OCI-LY1 (cell line): ENCODE measurements at regions not wholly inside any gene's neighbourhood (a gene's known extent, or its start where the extent isn't known, plus 50 kb on each side); places are given as distances from the start of the nearest gene placed in this dataset.

ENCODE experiments used
- H2AFZ ChIP-seq: fragments of 200-600 bp; sonication (generic), shearing (Covaris generic); 2 replicates; pipeline ENCODE4 v1.6.0; 2014; ENCODE audit warnings: antibody characterized with exemption, mild to moderate bottlenecking, low read length
- H3F3A ChIP-seq: fragments of 200-600 bp; sonication (generic), shearing (Covaris generic); 2 replicates; pipeline ENCODE4 v1.6.0; 2014; ENCODE audit warnings: mild to moderate bottlenecking, antibody characterized with exemption, low read length, moderate library complexity; ENCODE audit not compliant: insufficient read depth
- H3K27ac ChIP-seq: fragments of 200-600 bp; sonication (generic); 2 replicates; pipeline ENCODE4 v1.5.1; 2014; ENCODE audit warnings: low read length, mixed run types, mild to moderate bottlenecking, low read depth; ENCODE audit not compliant: poor library complexity, severe bottlenecking
- H3K27me3 ChIP-seq: fragments of 200-600 bp; sonication (generic); 2 replicates; pipeline ENCODE4 v1.6.0; 2014; ENCODE audit warnings: antibody characterized with exemption, mild to moderate bottlenecking, low read length, moderate library complexity; ENCODE audit not compliant: insufficient read depth
- H3K36me3 ChIP-seq: fragments of 200-600 bp; sonication (generic); 2 replicates; pipeline ENCODE4 v1.6.1; 2014; ENCODE audit warnings: mild to moderate bottlenecking, antibody characterized with exemption, low read length, moderate library complexity, mixed read lengths; ENCODE audit not compliant: insufficient read depth
- H3K4me1 ChIP-seq: fragments of 200-600 bp; sonication (generic); 2 replicates; pipeline ENCODE4 v1.5.1; 2014; ENCODE audit warnings: mild to moderate bottlenecking, low read length, moderate library complexity; ENCODE audit not compliant: insufficient read depth, severe bottlenecking
- H3K4me2 ChIP-seq: fragments of 200-600 bp; sonication (generic), shearing (Covaris generic); 2 replicates; pipeline ENCODE4 v1.6.1; 2014; ENCODE audit warnings: low read length
- H3K4me3 ChIP-seq: fragments of 200-600 bp; sonication (generic); 2 replicates; pipeline ENCODE4 v1.5.1; 2014; ENCODE audit warnings: low read length, low read depth, mild to moderate bottlenecking, mixed read lengths; ENCODE audit not compliant: poor library complexity, severe bottlenecking
- H3K79me2 ChIP-seq: fragments of 200-600 bp; shearing (Covaris generic); 2 replicates; pipeline ENCODE4 v1.6.1; 2016; ENCODE audit warnings: mixed run types, low read length, mixed read lengths; ENCODE audit not compliant: insufficient read depth
- H3K9ac ChIP-seq: fragments of 200-600 bp; sonication (generic), shearing (Covaris generic); 2 replicates; pipeline ENCODE4 v1.6.1; 2014; ENCODE audit warnings: mild to moderate bottlenecking, low read length, mixed read lengths
- H3K9me2 ChIP-seq: fragments of 200-600 bp; sonication (generic), shearing (Covaris generic); 2 replicates; pipeline ENCODE4 v1.6.1; 2014; ENCODE audit warnings: low read depth, mild to moderate bottlenecking, low read length, mixed read lengths
- H3K9me3 ChIP-seq: fragments of 200-600 bp; shearing (Covaris generic); 2 replicates; pipeline ENCODE4 v1.6.1; 2014; ENCODE audit warnings: low read length, mixed read lengths
- H4K20me1 ChIP-seq: fragments of 200-600 bp; sonication (generic), shearing (Covaris generic); 2 replicates; pipeline ENCODE4 v1.6.0; 2016; ENCODE audit warnings: mild to moderate bottlenecking, low read length; ENCODE audit not compliant: insufficient read depth
- CTCF ChIP-seq: fragments of 200-600 bp; sonication (generic), shearing (Covaris generic); IDR thresholded peaks from 2 replicates; pipeline ENCODE4 v1.5.1; 2017; ENCODE audit warnings: mild to moderate bottlenecking, antibody characterized with exemption, low read length, moderate library complexity, mixed read lengths
- EZH2 ChIP-seq: fragments of 200-600 bp; sonication (generic), shearing (Covaris generic); IDR thresholded peaks from 2 replicates; pipeline ENCODE4 v1.8.0; 2017; ENCODE audit warnings: borderline replicate concordance, mixed run types, mild to moderate bottlenecking, antibody characterized with exemption, low read length, moderate library complexity, mixed read lengths

GRCh38 chr3:20909511-20909910 lies 723.5 kb upstream of the SGO1 start:
- Histone ChIP-seq H3F3A (no peaks in the 10 kb centered on the region), H4K20me1 (no peaks in the 10 kb centered on the region), H2AFZ (no peak overlapping the region), H3K9ac (no peak overlapping the region), H3K27me3 (no peaks in the 10 kb centered on the region), H3K4me3 (no peak overlapping the region), H3K4me2 (no peak overlapping the region), H3K4me1 (no peaks in the 10 kb centered on the region), H3K9me3 (no peaks in the 10 kb centered on the region), H3K9me2 (no peaks in the 10 kb centered on the region), H3K79me2 (no peaks in the 10 kb centered on the region), H3K36me3 (no peaks in the 10 kb centered on the region), H3K27ac (no peak overlapping the region)
- TF ChIP-seq EZH2 (no peak), CTCF (no peak)

- Histone ChIP-seq H3K79me2 (no peaks in the 10 kb centered on the region), H2AFZ (no peak overlapping the region), H3K9me2 (no peaks in the 10 kb centered on the region; the same call in 1 of the 2 replicates), H3K27ac (no peak overlapping the region), H3K4me1 (no peaks in the 10 kb centered on the region), H3F3A (no peaks in the 10 kb centered on the region), H3K9ac (no peak overlapping the region), H3K27me3 (no peaks in the 10 kb centered on the region), H3K36me3 (no peaks in the 10 kb centered on the region), H4K20me1 (no peaks in the 10 kb centered on the region), H3K4me3 (no peak overlapping the region), H3K4me2 (no peak overlapping the region), H3K9me3 (no peaks in the 10 kb centered on the region)
- no peak for TF ChIP-seq CTCF
- no peak for TF ChIP-seq EZH2
These were observed 719.3 kb upstream of the SGO1 start for GRCh38 chr3:20905210-20905805.

- Histone ChIP-seq H3K36me3 (no peaks in the 10 kb centered on the region), H3K9me3 (no peaks in the 10 kb centered on the region), H3K79me2 (no peaks in the 10 kb centered on the region), H3K4me3 (no peak overlapping the region), H3F3A (no peaks in the 10 kb centered on the region), H3K4me1 (no peaks in the 10 kb centered on the region), H3K27me3 (no peaks in the 10 kb centered on the region), H3K9me2 (no peaks in the 10 kb centered on the region; the same call in 1 of the 2 replicates), H3K9ac (no peak overlapping the region), H3K4me2 (no peak overlapping the region), H3K27ac (no peak overlapping the region), H2AFZ (no peak overlapping the region), H4K20me1 (no peaks in the 10 kb centered on the region)
- TF ChIP-seq EZH2 (no peak), CTCF (no peak)
These were observed 718.7 kb upstream of the SGO1 start for GRCh38 chr3:20904671-20905070.
